Transverse colon (tissue), 4 donors: ENCODE measurements at regions not wholly inside any gene's neighbourhood (a gene's known extent, or its start where the extent isn't known, plus 50 kb on each side); places are given as distances from the start of the nearest gene placed in this dataset.

Experiments
- EP300 ChIP-seq: sonication (generic); formaldehyde crosslinking; IDR thresholded peaks from one replicate; pipeline ENCODE4 v1.6.1; 2017; ENCODE audit warnings: antibody characterized with exemption, low read depth
- POLR2A ChIP-seq: fragments of 450-650 bp; IDR thresholded peaks from one replicate; pipeline ENCODE4 v1.6.1; 2016; ENCODE audit warnings: antibody characterized with exemption, mild to moderate bottlenecking, moderate library complexity
- POLR2AphosphoS5 ChIP-seq, 3 donors: sonication (generic); formaldehyde crosslinking; IDR thresholded peaks; one replicate each; pipeline ENCODE4 v1.6.1; 2016; ENCODE audit warnings: antibody characterized with exemption in 3 of 3
- TF ChIP-seq, protein P1 (sequence below), 5 experiments: fragments of 200-600 bp in 3 of 5; fragments of 450-650 bp in 2 of 5; sonication (generic) in 3 of 5; IDR thresholded peaks; 1 replicate in 2 of 5; 2 replicates in 3 of 5; pipeline ENCODE4 v1.5.1; 2016 to 2017; ENCODE audit warnings: antibody characterized with exemption in 5 of 5, inconsistent platforms in 3 of 5, mild to moderate bottlenecking in 2 of 5, moderate library complexity in 1 of 5

- TF ChIP-seq POLR2AphosphoS5 (IDR thresholded peaks at IDR 0.05) = peak in 2 of 3 donors; percentile 16 to 69
- TF ChIP-seq EP300 = no peak
- TF ChIP-seq, protein P1, sequence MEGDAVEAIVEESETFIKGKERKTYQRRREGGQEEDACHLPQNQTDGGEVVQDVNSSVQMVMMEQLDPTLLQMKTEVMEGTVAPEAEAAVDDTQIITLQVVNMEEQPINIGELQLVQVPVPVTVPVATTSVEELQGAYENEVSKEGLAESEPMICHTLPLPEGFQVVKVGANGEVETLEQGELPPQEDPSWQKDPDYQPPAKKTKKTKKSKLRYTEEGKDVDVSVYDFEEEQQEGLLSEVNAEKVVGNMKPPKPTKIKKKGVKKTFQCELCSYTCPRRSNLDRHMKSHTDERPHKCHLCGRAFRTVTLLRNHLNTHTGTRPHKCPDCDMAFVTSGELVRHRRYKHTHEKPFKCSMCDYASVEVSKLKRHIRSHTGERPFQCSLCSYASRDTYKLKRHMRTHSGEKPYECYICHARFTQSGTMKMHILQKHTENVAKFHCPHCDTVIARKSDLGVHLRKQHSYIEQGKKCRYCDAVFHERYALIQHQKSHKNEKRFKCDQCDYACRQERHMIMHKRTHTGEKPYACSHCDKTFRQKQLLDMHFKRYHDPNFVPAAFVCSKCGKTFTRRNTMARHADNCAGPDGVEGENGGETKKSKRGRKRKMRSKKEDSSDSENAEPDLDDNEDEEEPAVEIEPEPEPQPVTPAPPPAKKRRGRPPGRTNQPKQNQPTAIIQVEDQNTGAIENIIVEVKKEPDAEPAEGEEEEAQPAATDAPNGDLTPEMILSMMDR (IDR thresholded peaks at IDR 0.05) = no peak
- no peak for TF ChIP-seq POLR2A
These were observed 238.1 kb upstream of the MAF start for GRCh38 chr16:79838496-79839259.
